Osteoblast (primary cell): ENCODE measurements at regions not wholly inside any gene's neighbourhood (a gene's known extent, or its start where the extent isn't known, plus 50 kb on each side); places are given as distances from the start of the nearest gene placed in this dataset.

ENCODE experiments used
- DNase-seq: peaks from one replicate; pipeline ENCODE4 v3.0.0; 2011; ENCODE audit warnings: low spot score, mixed read lengths; ENCODE audit not compliant: insufficient read length; ENCODE audit errors: missing footprints
- H2AFZ ChIP-seq: 2 replicates; pipeline ENCODE4 v1.6.0; 2011; ENCODE audit warnings: mild to moderate bottlenecking, low read length
- H3K27ac ChIP-seq: 2 replicates; pipeline ENCODE4 v1.5.1; 2011; ENCODE audit warnings: mild to moderate bottlenecking, low read depth, low read length, moderate library complexity
- H3K27me3 ChIP-seq: 2 replicates; pipeline ENCODE4 v1.6.0; 2012; ENCODE audit warnings: mild to moderate bottlenecking, control low read depth, inconsistent platforms, low read length, moderate library complexity; ENCODE audit not compliant: insufficient read depth
- H3K36me3 ChIP-seq: 2 replicates; pipeline ENCODE4 v1.5.1; 2011; ENCODE audit warnings: mild to moderate bottlenecking, low read length, control low read depth, moderate library complexity; ENCODE audit not compliant: insufficient read depth
- H3K4me1 ChIP-seq: 2 replicates; pipeline ENCODE4 v1.5.1; 2011; ENCODE audit warnings: mild to moderate bottlenecking, low read length, control low read depth, moderate library complexity; ENCODE audit not compliant: insufficient read depth
- H3K4me2 ChIP-seq: 2 replicates; pipeline ENCODE4 v1.6.0; 2011; ENCODE audit warnings: mild to moderate bottlenecking, low read length; ENCODE audit not compliant: insufficient read depth
- H3K4me3 ChIP-seq: fragments of 200-600 bp; sonication (generic); 3 replicates; pipeline ENCODE4 v1.5.1; 2012; ENCODE audit warnings: mild to moderate bottlenecking, low read length, inconsistent platforms; ENCODE audit not compliant: insufficient read depth
- H3K79me2 ChIP-seq: 2 replicates; pipeline ENCODE4 v1.6.0; 2012; ENCODE audit warnings: mild to moderate bottlenecking, low read length, control low read depth, inconsistent platforms; ENCODE audit not compliant: insufficient read depth
- H3K9me3 ChIP-seq: 2 replicates; pipeline ENCODE4 v1.5.1; 2011; ENCODE audit warnings: low read depth, low read length, control low read depth
- H4K20me1 ChIP-seq: 2 replicates; pipeline ENCODE4 v1.6.0; 2012; ENCODE audit warnings: mild to moderate bottlenecking, low read length, control low read depth; ENCODE audit not compliant: insufficient read depth
- TF ChIP-seq, protein P1 (sequence below): IDR thresholded peaks from 2 replicates; pipeline ENCODE4 v1.5.1; 2011; ENCODE audit warnings: mild to moderate bottlenecking, low read depth, low read length, moderate library complexity; ENCODE audit errors: extremely low read depth

DNA sequence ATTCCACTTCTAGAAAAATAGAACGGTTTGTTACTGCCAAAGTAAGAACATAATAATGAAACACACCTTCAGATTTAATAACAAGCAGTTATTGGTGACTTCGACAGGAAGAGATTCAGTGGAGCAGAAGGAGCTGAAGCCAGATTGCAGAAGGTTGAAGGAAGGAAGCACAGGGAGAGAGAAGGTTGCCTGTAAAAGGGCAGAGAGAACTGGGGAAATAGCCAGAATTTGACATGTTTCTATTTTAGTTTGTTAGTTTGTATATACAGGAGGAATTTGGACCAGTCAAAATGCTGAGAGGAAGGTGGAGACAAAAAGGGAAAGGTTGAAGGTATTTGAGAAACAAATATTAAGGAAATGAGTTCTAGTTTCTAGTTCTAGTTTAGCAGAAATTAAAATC is 269.2 kb upstream of the ELAVL2 start:
- Histone ChIP-seq H3K4me3 (no peak overlapping the region), H3K4me2 (no peak overlapping the region), H3K9me3 (peaks cover 8% of the 10 kb centered on the region), H3K4me1 (no peaks in the 10 kb centered on the region), H2AFZ (no peak overlapping the region), H3K36me3 (no peaks in the 10 kb centered on the region), H3K27me3 (no peaks in the 10 kb centered on the region), H4K20me1 (no peaks in the 10 kb centered on the region), H3K27ac (no peak overlapping the region), H3K79me2 (no peaks in the 10 kb centered on the region)
- no peak for DNase-seq
- TF ChIP-seq, protein P1, sequence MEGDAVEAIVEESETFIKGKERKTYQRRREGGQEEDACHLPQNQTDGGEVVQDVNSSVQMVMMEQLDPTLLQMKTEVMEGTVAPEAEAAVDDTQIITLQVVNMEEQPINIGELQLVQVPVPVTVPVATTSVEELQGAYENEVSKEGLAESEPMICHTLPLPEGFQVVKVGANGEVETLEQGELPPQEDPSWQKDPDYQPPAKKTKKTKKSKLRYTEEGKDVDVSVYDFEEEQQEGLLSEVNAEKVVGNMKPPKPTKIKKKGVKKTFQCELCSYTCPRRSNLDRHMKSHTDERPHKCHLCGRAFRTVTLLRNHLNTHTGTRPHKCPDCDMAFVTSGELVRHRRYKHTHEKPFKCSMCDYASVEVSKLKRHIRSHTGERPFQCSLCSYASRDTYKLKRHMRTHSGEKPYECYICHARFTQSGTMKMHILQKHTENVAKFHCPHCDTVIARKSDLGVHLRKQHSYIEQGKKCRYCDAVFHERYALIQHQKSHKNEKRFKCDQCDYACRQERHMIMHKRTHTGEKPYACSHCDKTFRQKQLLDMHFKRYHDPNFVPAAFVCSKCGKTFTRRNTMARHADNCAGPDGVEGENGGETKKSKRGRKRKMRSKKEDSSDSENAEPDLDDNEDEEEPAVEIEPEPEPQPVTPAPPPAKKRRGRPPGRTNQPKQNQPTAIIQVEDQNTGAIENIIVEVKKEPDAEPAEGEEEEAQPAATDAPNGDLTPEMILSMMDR: no peak

DNA sequence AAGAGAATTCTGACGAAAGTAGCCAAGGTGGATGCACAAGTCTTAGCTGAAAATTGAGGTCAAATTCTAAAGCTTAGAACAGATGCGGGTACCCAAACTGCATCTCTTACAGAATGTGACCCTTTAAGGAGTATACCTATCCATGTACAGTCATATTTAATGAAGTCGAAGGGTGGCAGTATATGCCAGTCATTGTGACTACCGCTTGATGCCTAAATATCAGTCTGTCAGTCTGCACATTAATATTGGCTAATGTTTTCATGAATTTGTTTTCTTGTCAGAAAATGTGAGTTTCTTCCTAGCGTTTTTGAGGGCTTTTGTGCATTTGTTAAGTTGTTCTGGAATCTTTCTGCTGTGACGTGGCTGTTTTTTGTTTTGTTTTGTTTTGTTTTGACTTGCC is 264.5 kb upstream of the ELAVL2 start:
- Histone ChIP-seq H3K27ac (no peak overlapping the region), H3K9me3 (peaks cover 8% of the 10 kb centered on the region), H3K27me3 (no peaks in the 10 kb centered on the region), H3K4me3 (no peak overlapping the region), H3K4me1 (no peaks in the 10 kb centered on the region), H4K20me1 (no peaks in the 10 kb centered on the region), H3K36me3 (no peaks in the 10 kb centered on the region), H2AFZ (no peak overlapping the region), H3K4me2 (no peak overlapping the region), H3K79me2 (no peaks in the 10 kb centered on the region)
- DNase-seq: no peak
- TF ChIP-seq, protein P1: no peak

DNA sequence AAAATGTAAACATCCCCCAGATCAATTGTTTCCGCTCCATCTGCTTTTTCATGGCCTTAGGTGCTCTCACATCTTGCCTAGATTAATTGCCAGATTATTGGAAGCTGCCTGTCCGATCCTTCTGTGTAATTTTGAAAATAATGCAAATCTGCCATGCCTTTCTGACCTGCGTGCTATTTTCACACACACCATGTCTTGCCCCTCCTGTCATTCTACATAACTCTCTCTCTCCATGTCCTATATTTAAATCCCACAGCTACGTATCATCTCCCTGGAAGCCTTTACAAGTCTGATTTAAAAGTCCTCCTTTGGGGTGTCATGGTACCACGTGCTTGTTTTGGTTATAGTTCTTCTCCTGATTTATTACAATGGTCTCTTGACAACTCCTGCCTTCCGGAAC is 247.6 kb upstream of the ELAVL2 start:
- Histone ChIP-seq H3K4me1 (no peaks in the 10 kb centered on the region), H3K9me3 (peaks cover 2% of the 10 kb centered on the region), H4K20me1 (no peaks in the 10 kb centered on the region), H3K4me3 (no peak overlapping the region), H2AFZ (no peak overlapping the region), H3K27me3 (no peaks in the 10 kb centered on the region), H3K79me2 (no peaks in the 10 kb centered on the region), H3K36me3 (no peaks in the 10 kb centered on the region), H3K4me2 (no peak overlapping the region), H3K27ac (no peak overlapping the region)
- TF ChIP-seq, protein P1: no peak
- no peak for DNase-seq

DNA sequence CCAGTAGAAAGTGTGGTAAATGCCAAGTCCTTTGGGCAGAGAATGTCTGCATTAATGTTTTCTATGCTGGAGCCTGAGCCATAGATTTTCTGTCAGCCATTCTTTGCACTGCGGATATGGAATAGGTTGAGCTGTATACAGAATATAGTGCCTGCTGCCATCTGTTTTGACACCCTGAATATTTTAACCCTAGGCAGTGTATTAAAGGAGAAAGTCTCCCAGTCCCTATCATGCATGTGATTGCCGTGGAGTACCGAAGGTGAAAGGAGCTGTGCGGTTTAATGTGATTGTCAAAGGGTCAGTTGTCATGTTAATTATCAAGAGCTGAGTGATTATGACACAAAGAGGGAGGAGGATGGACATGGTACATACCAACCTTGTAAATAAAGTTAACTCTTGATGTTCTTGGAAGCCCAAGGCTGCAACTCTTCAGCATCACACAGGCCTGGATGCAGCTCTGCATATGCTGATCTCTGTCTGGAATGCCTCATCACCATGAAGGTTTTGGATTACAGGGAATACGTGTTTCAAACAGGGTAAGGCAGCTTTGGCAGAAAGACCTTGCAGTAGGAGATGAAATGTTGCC is 247.1 kb upstream of the ELAVL2 start:
- H4K20me1 ChIP-seq: no peaks in the 10 kb centered on the region
- H3K9me3 ChIP-seq: peaks cover 2% of the 10 kb centered on the region
- no peak overlapping the region for H3K27ac ChIP-seq
- no peak overlapping the region for H3K4me3 ChIP-seq
- no peaks in the 10 kb centered on the region for H3K27me3 ChIP-seq
- H3K4me2 ChIP-seq: no peak overlapping the region
- H3K4me1 ChIP-seq: no peaks in the 10 kb centered on the region
- no peaks in the 10 kb centered on the region for H3K79me2 ChIP-seq
- TF ChIP-seq, protein P1: no peak
- no peak for DNase-seq
- no peaks in the 10 kb centered on the region for H3K36me3 ChIP-seq
- no peak overlapping the region for H2AFZ ChIP-seq
